ENCODE measurements at regions not wholly inside any gene's neighbourhood (a gene's known extent, or its start where the extent isn't known, plus 50 kb on each side); places are given as distances from the start of the nearest gene placed in this dataset.

DNA sequence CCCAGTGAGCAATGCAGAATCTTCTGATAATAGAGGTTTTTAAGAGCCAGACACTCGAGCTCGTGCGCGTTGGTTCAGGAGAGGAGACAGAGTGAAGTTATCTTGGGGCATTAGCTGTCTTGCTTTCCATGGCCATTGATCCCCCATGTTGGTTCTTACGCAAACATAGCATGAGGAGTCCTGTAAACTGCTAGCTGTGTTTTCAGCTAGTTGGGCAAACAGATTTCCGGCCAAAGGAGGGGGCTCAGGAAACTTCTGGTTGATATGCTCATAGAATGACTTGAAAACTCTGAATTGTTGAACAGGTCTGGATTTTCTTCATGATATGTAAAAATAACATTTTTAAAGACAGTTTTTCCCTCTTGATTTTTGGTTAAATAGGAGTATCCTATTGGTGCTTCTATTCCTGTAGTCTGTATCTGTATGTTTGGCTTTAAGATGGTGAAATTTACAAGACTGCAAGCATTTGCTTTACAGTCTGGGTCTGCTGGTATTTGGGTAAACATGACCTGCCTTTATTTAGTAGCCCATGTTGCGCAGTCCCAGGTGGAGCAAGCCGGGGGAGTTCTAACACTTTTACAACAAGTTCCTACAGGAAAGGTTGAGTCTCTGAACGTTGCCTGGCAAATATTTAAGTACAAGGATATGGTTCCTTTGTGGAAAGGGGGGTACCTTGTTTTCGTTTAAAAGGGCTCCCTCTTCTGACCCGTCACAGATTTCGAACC is 218.4 kb upstream of the KCND2 start:
- no peak for DNase-seq (ENCODE audit: low spot score)
- no peak for TF ChIP-seq ATF3 (IDR thresholded peaks at IDR 0.05)
- TF ChIP-seq HNF4A (conservative IDR thresholded peaks at IDR 0.05), result no peak
- no peak for TF ChIP-seq FOXA2 (IDR thresholded peaks at IDR 0.05)
- no peak for TF ChIP-seq MAX (IDR thresholded peaks at IDR 0.05)
- TF ChIP-seq, protein P1, sequence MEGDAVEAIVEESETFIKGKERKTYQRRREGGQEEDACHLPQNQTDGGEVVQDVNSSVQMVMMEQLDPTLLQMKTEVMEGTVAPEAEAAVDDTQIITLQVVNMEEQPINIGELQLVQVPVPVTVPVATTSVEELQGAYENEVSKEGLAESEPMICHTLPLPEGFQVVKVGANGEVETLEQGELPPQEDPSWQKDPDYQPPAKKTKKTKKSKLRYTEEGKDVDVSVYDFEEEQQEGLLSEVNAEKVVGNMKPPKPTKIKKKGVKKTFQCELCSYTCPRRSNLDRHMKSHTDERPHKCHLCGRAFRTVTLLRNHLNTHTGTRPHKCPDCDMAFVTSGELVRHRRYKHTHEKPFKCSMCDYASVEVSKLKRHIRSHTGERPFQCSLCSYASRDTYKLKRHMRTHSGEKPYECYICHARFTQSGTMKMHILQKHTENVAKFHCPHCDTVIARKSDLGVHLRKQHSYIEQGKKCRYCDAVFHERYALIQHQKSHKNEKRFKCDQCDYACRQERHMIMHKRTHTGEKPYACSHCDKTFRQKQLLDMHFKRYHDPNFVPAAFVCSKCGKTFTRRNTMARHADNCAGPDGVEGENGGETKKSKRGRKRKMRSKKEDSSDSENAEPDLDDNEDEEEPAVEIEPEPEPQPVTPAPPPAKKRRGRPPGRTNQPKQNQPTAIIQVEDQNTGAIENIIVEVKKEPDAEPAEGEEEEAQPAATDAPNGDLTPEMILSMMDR (IDR thresholded peaks at IDR 0.05; ENCODE audit: low read depth, low read length, missing input control), result no peak
- no peak for TF ChIP-seq NR2F2 (IDR thresholded peaks at IDR 0.05)
- no peak for TF ChIP-seq ZBTB33 (IDR thresholded peaks at IDR 0.05)
- no peak for TF ChIP-seq REST (IDR thresholded peaks at IDR 0.05)
- no peak for TF ChIP-seq RXRA (IDR thresholded peaks at IDR 0.05)
- TF ChIP-seq FOXA1 (IDR thresholded peaks at IDR 0.05), result no peak
- no peak for TF ChIP-seq YY1 (IDR thresholded peaks at IDR 0.05)
- TF ChIP-seq GABPA (IDR thresholded peaks at IDR 0.05 in 1 of 2, conservative IDR thresholded peaks at IDR 0.05 in 1 of 2), result no peak
- TF ChIP-seq JUND (IDR thresholded peaks at IDR 0.05), result no peak
- no peak for TF ChIP-seq TAF1 (conservative IDR thresholded peaks at IDR 0.05)
- no peak for TF ChIP-seq RAD21 (IDR thresholded peaks at IDR 0.05)
- no peak for TF ChIP-seq HNF4G (IDR thresholded peaks at IDR 0.05)
- H3K27ac ChIP-seq (ENCODE audit: low read depth in 1 of 2, low read length in 2 of 2), result no peak overlapping the region
- no peaks in the 10 kb centered on the region for H3K27me3 ChIP-seq (ENCODE audit: control insufficient read depth in 4 of 4, insufficient read depth in 4 of 4, low read length in 3 of 4)
- WGBS, result 71% methylated on average over 12 of the region's 12 CpGs
- no peaks in the 10 kb centered on the region for H3K36me3 ChIP-seq (ENCODE audit: control insufficient read depth in 4 of 4, insufficient read depth in 3 of 4, low read depth in 1 of 4, low read length in 3 of 4)
- no peaks in the 10 kb centered on the region for H3K9me3 ChIP-seq (ENCODE audit: control insufficient read depth in 4 of 4, low read length in 3 of 4)
- H3K4me3 ChIP-seq (ENCODE audit: low read depth in 1 of 3, low read length in 3 of 3), result no peak overlapping the region
- no peak overlapping the region for H3K9ac ChIP-seq (ENCODE audit: low read depth in 1 of 2, low read length in 2 of 2)
- H3K4me1 ChIP-seq (ENCODE audit: control insufficient read depth in 4 of 4, insufficient read depth in 4 of 4, low read length in 3 of 4), result no peaks in the 10 kb centered on the region

All from liver (tissue), 8 donors.